K562 (cell line): ENCODE measurements at regions not wholly inside any gene's neighbourhood (a gene's known extent, or its start where the extent isn't known, plus 50 kb on each side); places are given as distances from the start of the nearest gene placed in this dataset.

Experiments
- ATAC-seq: fragments of 200-7000 bp; cut with Tn5 transposase; 3 replicates; pipeline ENCODE4 v1.9.1; 2020; ENCODE audit warnings: moderate library complexity
- BruUV-seq: library from RNA; stranded (reverse); fragments of 400-500 nt; replicated peaks from 2 replicates; lab custom pipeline; 2021; lab: Mats Ljungman, UMichigan
- CTCF ChIA-PET: fragments of 300-600 bp; formaldehyde crosslinking; extraction: SDS; loops from one replicate; lab custom pipeline; 2021; ENCODE audit warnings: low intra/inter-chr PET ratio; lab: Yijun Ruan, JAX
- POLR2A ChIA-PET: fragments of 300-600, 350-650 bp; sonication (Branson Sonifier 250); formaldehyde crosslinking; extraction: SDS; loops from one replicate; lab custom pipeline; 2021; ENCODE audit warnings: antibody characterized with exemption, inconsistent platforms; lab: Yijun Ruan, JAX
- DNase-seq, 4 experiments: peaks; one replicate each; pipeline versions ENCODE4 v3.0.0 to v3.0.0-alpha.2; 2011 to 2018; ENCODE audit warnings: low spot score in 3 of 4, mixed read lengths in 3 of 4; ENCODE audit errors: extremely low read depth in 1 of 4
- FAIRE-seq: peaks from 2 replicates; lab custom pipeline; 2011; peaks lifted over from hg19 to GRCh38; lab: Jason Lieb, UNC
- H2AFZ ChIP-seq: 2 replicates; pipeline ENCODE4 v1.6.0; 2011; ENCODE audit warnings: low read depth, low read length, control low read depth, inconsistent platforms
- H3K27ac ChIP-seq: fragments of 200-600 bp; 3 replicates; pipeline ENCODE4 v1.8.0; 2011; ENCODE audit warnings: low read depth, mild to moderate bottlenecking, control low read depth, inconsistent platforms, low read length, moderate library complexity, mixed read lengths; ENCODE audit errors: extremely low read depth
- H3K27me3 ChIP-seq, 2 experiments: fragments of 300-600 bp in 1 of 2; 2 replicates in 1 of 2; 3 replicates in 1 of 2; pipeline versions ENCODE4 v1.6.0 to v1.8.0; 2011; ENCODE audit warnings: inconsistent platforms in 2 of 2, low read length in 2 of 2, mild to moderate bottlenecking in 1 of 2, mixed read lengths in 1 of 2, moderate library complexity in 1 of 2; ENCODE audit not compliant: control insufficient read depth in 2 of 2, insufficient read depth in 2 of 2
- H3K36me3 ChIP-seq: fragments of 300-600 bp; 3 replicates; pipeline ENCODE4 v1.8.0; 2011; ENCODE audit warnings: mild to moderate bottlenecking, low read length, inconsistent platforms; ENCODE audit not compliant: control insufficient read depth, insufficient read depth
- H3K4me1 ChIP-seq, 2 experiments: fragments of 200-600 bp in 1 of 2; replicated peaks in 1 of 2; 2 replicates in 1 of 2; 3 replicates in 1 of 2; pipeline versions ENCODE4 v1.5.1 to v1.8.0; 2011; ENCODE audit warnings: inconsistent platforms in 2 of 2, low read length in 2 of 2, mild to moderate bottlenecking in 1 of 2, mixed read lengths in 1 of 2, moderate library complexity in 1 of 2; ENCODE audit not compliant: control insufficient read depth in 2 of 2, insufficient read depth in 2 of 2
- H3K4me2 ChIP-seq: 2 replicates; pipeline ENCODE4 v1.6.1; 2011; ENCODE audit warnings: low read length, control low read depth, inconsistent platforms, mixed read lengths; ENCODE audit not compliant: insufficient read depth
- H3K4me3 ChIP-seq: fragments of 200-600 bp; sonication (generic), shearing (Covaris generic); 2 replicates; pipeline ENCODE4 v1.5.1; 2016; ENCODE audit warnings: control low read depth, inconsistent platforms
- H3K79me2 ChIP-seq: fragments of 200-600 bp; 3 replicates; pipeline ENCODE4 v1.8.0; 2011; ENCODE audit warnings: low read length, inconsistent platforms; ENCODE audit not compliant: control insufficient read depth, insufficient read depth
- H3K9ac ChIP-seq, 2 experiments: 2 replicates each; pipeline versions ENCODE4 v1.6.0 to v1.6.1; 2011; ENCODE audit warnings: low read depth in 2 of 2, low read length in 2 of 2, control low read depth in 1 of 2, inconsistent platforms in 1 of 2, mild to moderate bottlenecking in 1 of 2, mixed read lengths in 1 of 2; ENCODE audit not compliant: insufficient read depth in 1 of 2
- H3K9me1 ChIP-seq: one replicate; pipeline ENCODE4 v1.6.0; 2011; ENCODE audit warnings: inconsistent platforms, mild to moderate bottlenecking, low read length, moderate library complexity; ENCODE audit not compliant: control insufficient read depth, insufficient read depth
- H3K9me3 ChIP-seq: replicated peaks from 2 replicates; pipeline ENCODE4 v1.5.1; 2011; ENCODE audit warnings: low read depth, low read length, inconsistent platforms; ENCODE audit not compliant: control insufficient read depth, insufficient read depth
- H4K20me1 ChIP-seq: replicated peaks from 2 replicates; pipeline ENCODE4 v1.6.1; 2011; ENCODE audit warnings: low read length, inconsistent platforms, mixed read lengths; ENCODE audit not compliant: control insufficient read depth, insufficient read depth
- ARID4B ChIP-seq: sonication (generic); formaldehyde crosslinking; IDR thresholded peaks from 2 replicates; pipeline ENCODE4 v1.8.0; 2022; ENCODE audit warnings: mild to moderate bottlenecking, missing genetic modification reagents
- BRCA1 ChIP-seq, 2 experiments: fragments of 450-650 bp in 1 of 2; sonication (generic) in 1 of 2; formaldehyde crosslinking in 1 of 2; IDR thresholded peaks; 2 replicates each; pipeline versions ENCODE4 v1.5.0 to v1.6.1; 2017 to 2020; ENCODE audit warnings: mild to moderate bottlenecking in 1 of 2, missing genetic modification reagents in 1 of 2
- DDX20 ChIP-seq: fragments of 450-650 bp; IDR thresholded peaks from 2 replicates; pipeline ENCODE4 v1.6.1; 2016; ENCODE audit warnings: missing genetic modification characterization, low read depth, mild to moderate bottlenecking, missing compliant biosample characterization, moderate library complexity
- E2F6 ChIP-seq, 2 experiments: IDR thresholded peaks; 2 replicates each; pipeline ENCODE4 v1.6.1; 2011; ENCODE audit warnings: borderline replicate concordance in 1 of 2, control low read depth in 1 of 2, low read depth in 1 of 2, low read length in 1 of 2, mild to moderate bottlenecking in 1 of 2, mixed read lengths in 1 of 2, moderate library complexity in 1 of 2; ENCODE audit not compliant: insufficient read depth in 1 of 2, insufficient read length in 1 of 2, poor library complexity in 1 of 2, severe bottlenecking in 1 of 2; ENCODE audit errors: extremely low read depth in 1 of 2
- ELF2 ChIP-seq: fragments of 250-450 bp; sonication (Bioruptor Pico); IDR thresholded peaks from 2 replicates; pipeline ENCODE4 v1.5.0; 2021; ENCODE audit warnings: mild to moderate bottlenecking
- EP300 ChIP-seq: IDR thresholded peaks from 2 replicates; pipeline ENCODE4 v1.6.1; 2012; ENCODE audit warnings: low read length, improper control_type of control experiment
- KLF6 ChIP-seq: fragments of 250-450 bp; sonication (Bioruptor Pico); IDR thresholded peaks from 2 replicates; pipeline ENCODE4 v1.4.0; 2020; ENCODE audit warnings: mild to moderate bottlenecking, moderate library complexity, borderline replicate concordance
- LARP7 ChIP-seq: fragments of 450-650 bp; IDR thresholded peaks from 2 replicates; pipeline ENCODE4 v1.6.1; 2016
- MEIS2 ChIP-seq: fragments of 450-650 bp; IDR thresholded peaks from 2 replicates; pipeline ENCODE4 v1.6.1; 2014; ENCODE audit warnings: mild to moderate bottlenecking; ENCODE audit not compliant: partially characterized antibody
- NCOA4 ChIP-seq: fragments of 450-650 bp; IDR thresholded peaks from 2 replicates; pipeline ENCODE4 v1.6.1; 2018; ENCODE audit warnings: mild to moderate bottlenecking; ENCODE audit not compliant: partially characterized antibody
- SLC30A9 ChIP-seq: fragments of 250-450 bp; sonication (Bioruptor Pico); IDR thresholded peaks from 2 replicates; pipeline ENCODE4 v1.8.0; 2022; ENCODE audit warnings: mild to moderate bottlenecking, moderate library complexity
- SREBF1 ChIP-seq: fragments of 150-350 bp; IDR thresholded peaks from 2 replicates; pipeline ENCODE4 v1.6.1; 2014; ENCODE audit warnings: antibody characterized with exemption, low read depth, low read length, borderline replicate concordance
- SREBF2 ChIP-seq: sonication (generic); formaldehyde crosslinking; IDR thresholded peaks from 2 replicates; pipeline ENCODE4 v1.4.0; 2020; ENCODE audit warnings: mild to moderate bottlenecking, missing genetic modification reagents
- ZNF263 ChIP-seq: sonication (generic); formaldehyde crosslinking; IDR thresholded peaks from 2 replicates; pipeline ENCODE4 v1.8.0; 2022; ENCODE audit warnings: mild to moderate bottlenecking, missing genetic modification reagents, borderline replicate concordance
- ZNF311 ChIP-seq: fragments of 250-450 bp; sonication (Bioruptor Pico); IDR thresholded peaks from 2 replicates; pipeline ENCODE4 v1.4.0; 2020; ENCODE audit warnings: mild to moderate bottlenecking, moderate library complexity
- ZNF584 ChIP-seq: fragments of 200-800 bp; sonication (Bioruptor generic); IDR thresholded peaks from 2 replicates; pipeline ENCODE4 v1.6.1; 2016; ENCODE audit warnings: low read depth, mild to moderate bottlenecking, missing genetic modification characterization, missing compliant biosample characterization
- ZNF699 ChIP-seq: fragments of 250-450 bp; sonication (Bioruptor Pico); IDR thresholded peaks from 2 replicates; pipeline ENCODE4 v1.8.0; 2021; ENCODE audit warnings: mild to moderate bottlenecking, moderate library complexity; ENCODE audit not compliant: insufficient replicate concordance
- ZNF76 ChIP-seq: fragments of 250-450 bp; sonication (Bioruptor Pico); IDR thresholded peaks from 2 replicates; pipeline ENCODE4 v1.4.0; 2020; ENCODE audit warnings: mild to moderate bottlenecking, moderate library complexity, borderline replicate concordance
- WGBS: fragments of 100-300 bp; shearing (Covaris generic); methylation state at CpG from one replicate; pipeline ENCODE4 v1.1.6; 2016; ENCODE audit warnings: low coverage, mixed read lengths; ENCODE audit not compliant: insufficient coverage; ENCODE audit errors: missing lambda C conversion rate; 5-methylcytosine and 5-hydroxymethylcytosine counted together
- in situ Hi-C: fragments of 300-500 bp; cut with MboI; formaldehyde crosslinking; loops from 4 replicates; pipeline ENCODE4 v1.15.0; 2018; ENCODE audit warnings: inconsistent platforms, mixed read lengths
- intact Hi-C: fragments of 100-400 bp; cut with micrococcal nuclease; formaldehyde crosslinking; loops from 2 replicates; pipeline ENCODE4 v1.14.2; 2022

- TF ChIP-seq E2F6 (IDR thresholded peaks at IDR 0.05; ENCODE audit: borderline replicate concordance in 1 of 2, extremely low read depth in 1 of 2, insufficient read depth in 1 of 2, insufficient read length in 1 of 2, low read depth in 1 of 2, low read length in 1 of 2, poor library complexity in 1 of 2, severe bottlenecking in 1 of 2) (no peak), SREBF2 (CRISPR knock-in tag) (no peak), SLC30A9 (CRISPR knock-in tag) (no peak)
Observed at GRCh38 chr10:109592391-109592790, 330.9 kb downstream of the XPNPEP1 start (continued).

- in situ Hi-C loops: no loop called here
- no peak overlapping the region for H3K4me2 ChIP-seq
- DNase-seq (no peak), FAIRE-seq (no peak), ATAC-seq (no peak)
- H3K4me1 ChIP-seq: no peaks in the 10 kb centered on the region
- no peak overlapping the region for H2AFZ ChIP-seq
- BruUV-seq: no TSS peak
- H3K9me3 ChIP-seq: no peaks in the 10 kb centered on the region
- H3K36me3 ChIP-seq: no peaks in the 10 kb centered on the region
- H4K20me1 ChIP-seq: no peaks in the 10 kb centered on the region
- no peaks in the 10 kb centered on the region for H3K9me1 ChIP-seq
- no peaks in the 10 kb centered on the region for H3K79me2 ChIP-seq
- no peak overlapping the region for H3K9ac ChIP-seq
- intact Hi-C loops: no loop called here
- 0% methylated on average over 2 of the region's 2 CpGs for WGBS
- no peak for TF ChIP-seq ARID4B (CRISPR knock-in tag)
- TF ChIP-seq ZNF263 (CRISPR knock-in tag): no peak
- no peak for TF ChIP-seq EP300
- no peak for TF ChIP-seq ZNF699 (CRISPR knock-in tag)
- TF ChIP-seq ZNF584 (CRISPR knock-in tag): no peak
- no peak for TF ChIP-seq MEIS2
- no peak for TF ChIP-seq NCOA4
- no peak for TF ChIP-seq ELF2 (CRISPR knock-in tag)
- no peak for TF ChIP-seq DDX20 (tag)
- no peak for TF ChIP-seq ZNF76 (CRISPR knock-in tag)
- no peak for TF ChIP-seq ZNF311 (CRISPR knock-in tag)
- TF ChIP-seq BRCA1 (IDR thresholded peaks at IDR 0.05): no peak
- no peak for TF ChIP-seq BRCA1 (CRISPR knock-in tag; IDR thresholded peaks at IDR 0.05)
- no peak for TF ChIP-seq KLF6 (CRISPR knock-in tag)
- TF ChIP-seq SREBF1: no peak
- TF ChIP-seq LARP7: no peak
- TF ChIP-seq, all 486 proteins: peak for 0
- POLR2A ChIA-PET: no interaction called here
- Histone ChIP-seq H3K4me3 (no peak overlapping the region), H3K27ac (no peak overlapping the region), H3K27me3 (no peaks in the 10 kb centered on the region)
- CTCF ChIA-PET: no interaction called here
Observed at GRCh38 chr10:109591601-109592000, 331.7 kb downstream of the XPNPEP1 start.
